ENCODE measurements at regions not wholly inside any gene's neighbourhood (a gene's known extent, or its start where the extent isn't known, plus 50 kb on each side); places are given as distances from the start of the nearest gene placed in this dataset.

GRCh38 chr1:57916041-57916440 is 492.2 kb upstream of the DAB1 start:
- TF ChIP-seq CTCF (conservative IDR thresholded peaks at IDR 0.05; ENCODE audit: low read depth, low read length), result no peak
- TF ChIP-seq EZH2 (IDR thresholded peaks at IDR 0.05; ENCODE audit: borderline replicate concordance, low read depth, low read length, poor library complexity, severe bottlenecking), result no peak
